ENCODE measurements at regions not wholly inside any gene's neighbourhood (a gene's known extent, or its start where the extent isn't known, plus 50 kb on each side); places are given as distances from the start of the nearest gene placed in this dataset.

GRCh38 chr17:15007147-15007553, 258.0 kb downstream of the PMP22 start:
- no peaks in the 10 kb centered on the region for H3K36me3 Mint-ChIP-seq (ENCODE audit: insufficient read depth, unreplicated experiment)
- no TSS peak for BruUV-seq (replicated peaks)
- intact Hi-C loops (cut with micrococcal nuclease; ENCODE audit: unreplicated experiment) = no loop called here
- Histone ChIP-seq H3K4me3 (ENCODE audit: low read depth, low read length) (no peak overlapping the region), H3K9me3 (no peaks in the 10 kb centered on the region), H3K36me3 (ENCODE audit: control insufficient read depth, insufficient read depth, low read length) (no peaks in the 10 kb centered on the region), H3K27me3 (replicated peaks; ENCODE audit: control insufficient read depth, insufficient read depth, low read length) (no peaks in the 10 kb centered on the region), H3K4me1 (no peaks in the 10 kb centered on the region)
- TF ChIP-seq, protein P1, sequence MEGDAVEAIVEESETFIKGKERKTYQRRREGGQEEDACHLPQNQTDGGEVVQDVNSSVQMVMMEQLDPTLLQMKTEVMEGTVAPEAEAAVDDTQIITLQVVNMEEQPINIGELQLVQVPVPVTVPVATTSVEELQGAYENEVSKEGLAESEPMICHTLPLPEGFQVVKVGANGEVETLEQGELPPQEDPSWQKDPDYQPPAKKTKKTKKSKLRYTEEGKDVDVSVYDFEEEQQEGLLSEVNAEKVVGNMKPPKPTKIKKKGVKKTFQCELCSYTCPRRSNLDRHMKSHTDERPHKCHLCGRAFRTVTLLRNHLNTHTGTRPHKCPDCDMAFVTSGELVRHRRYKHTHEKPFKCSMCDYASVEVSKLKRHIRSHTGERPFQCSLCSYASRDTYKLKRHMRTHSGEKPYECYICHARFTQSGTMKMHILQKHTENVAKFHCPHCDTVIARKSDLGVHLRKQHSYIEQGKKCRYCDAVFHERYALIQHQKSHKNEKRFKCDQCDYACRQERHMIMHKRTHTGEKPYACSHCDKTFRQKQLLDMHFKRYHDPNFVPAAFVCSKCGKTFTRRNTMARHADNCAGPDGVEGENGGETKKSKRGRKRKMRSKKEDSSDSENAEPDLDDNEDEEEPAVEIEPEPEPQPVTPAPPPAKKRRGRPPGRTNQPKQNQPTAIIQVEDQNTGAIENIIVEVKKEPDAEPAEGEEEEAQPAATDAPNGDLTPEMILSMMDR (IDR thresholded peaks at IDR 0.05; ENCODE audit: insufficient read depth in 1 of 2, low read depth in 1 of 2, low read length in 1 of 2, severe bottlenecking in 1 of 2, unreplicated experiment in 1 of 2) = no peak
- H3K4me3 Mint-ChIP-seq (ENCODE audit: unreplicated experiment) = no peak overlapping the region
- DNase-seq = no peak
- ChIA-PET CTCF (no interaction called here), POLR2A (no interaction called here)
- no peak overlapping the region for H3K27ac Mint-ChIP-seq (ENCODE audit: unreplicated experiment)
- no peaks in the 10 kb centered on the region for H3K4me1 Mint-ChIP-seq (ENCODE audit: low read depth, unreplicated experiment)
- H3K27me3 Mint-ChIP-seq (ENCODE audit: insufficient read depth, unreplicated experiment) = peaks cover 7% of the 10 kb centered on the region
- no peaks in the 10 kb centered on the region for H3K9me3 Mint-ChIP-seq (ENCODE audit: unreplicated experiment)

GRCh38 chr17:15006421-15007128, 258.6 kb downstream of the PMP22 start:
- intact Hi-C loops (cut with micrococcal nuclease; ENCODE audit: unreplicated experiment) = no loop called here
- H3K36me3 Mint-ChIP-seq (ENCODE audit: insufficient read depth, unreplicated experiment) = no peaks in the 10 kb centered on the region
- H3K4me3 ChIP-seq (ENCODE audit: low read depth, low read length) = no peak overlapping the region
- CTCF ChIA-PET = no interaction called here
- no peaks in the 10 kb centered on the region for H3K4me1 Mint-ChIP-seq (ENCODE audit: low read depth, unreplicated experiment)
- no TSS peak for BruUV-seq (replicated peaks)
- POLR2A ChIA-PET = no interaction called here
- no peak overlapping the region for H3K27ac Mint-ChIP-seq (ENCODE audit: unreplicated experiment)
- no peaks in the 10 kb centered on the region for H3K9me3 Mint-ChIP-seq (ENCODE audit: unreplicated experiment)
- H3K27me3 ChIP-seq (replicated peaks; ENCODE audit: control insufficient read depth, insufficient read depth, low read length) = no peaks in the 10 kb centered on the region
- no peaks in the 10 kb centered on the region for H3K4me1 ChIP-seq
- no peaks in the 10 kb centered on the region for H3K36me3 ChIP-seq (ENCODE audit: control insufficient read depth, insufficient read depth, low read length)
- TF ChIP-seq, protein P1 (IDR thresholded peaks at IDR 0.05; ENCODE audit: insufficient read depth in 1 of 2, low read depth in 1 of 2, low read length in 1 of 2, severe bottlenecking in 1 of 2, unreplicated experiment in 1 of 2) = no peak
- no peak for DNase-seq
- H3K27me3 Mint-ChIP-seq (ENCODE audit: insufficient read depth, unreplicated experiment) = peaks cover 7% of the 10 kb centered on the region
- H3K9me3 ChIP-seq = no peaks in the 10 kb centered on the region
- no peak overlapping the region for H3K4me3 Mint-ChIP-seq (ENCODE audit: unreplicated experiment)

DNA sequence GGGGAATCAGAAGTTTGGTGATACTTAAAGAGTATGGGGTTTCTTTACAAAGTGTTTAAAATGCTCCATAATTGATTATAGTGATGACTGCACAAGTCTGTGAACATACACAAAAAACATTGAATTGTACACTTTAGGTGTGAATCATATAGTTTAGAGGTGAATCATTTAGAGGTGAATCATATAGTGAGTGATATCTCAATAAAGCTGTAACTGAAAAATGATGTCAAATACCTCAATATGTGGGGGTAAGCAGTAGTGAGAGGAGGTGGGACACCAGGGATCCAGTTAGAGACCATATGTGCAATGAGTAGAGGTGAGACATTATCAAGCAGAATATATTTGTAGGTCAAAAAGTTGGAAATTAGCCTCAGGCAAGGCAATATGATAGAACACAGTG, 264.5 kb downstream of the PMP22 start:
- Mint-ChIP-seq H3K4me3 (ENCODE audit: unreplicated experiment) (no peak overlapping the region), H3K27ac (ENCODE audit: unreplicated experiment) (no peak overlapping the region), H3K27me3 (ENCODE audit: insufficient read depth, unreplicated experiment) (peaks cover 18% of the 10 kb centered on the region), H3K4me1 (ENCODE audit: low read depth, unreplicated experiment) (no peaks in the 10 kb centered on the region), H3K36me3 (ENCODE audit: insufficient read depth, unreplicated experiment) (no peaks in the 10 kb centered on the region), H3K9me3 (ENCODE audit: unreplicated experiment) (no peaks in the 10 kb centered on the region)
- H3K4me1 ChIP-seq = no peaks in the 10 kb centered on the region
- no peak for DNase-seq
- no peaks in the 10 kb centered on the region for H3K9me3 ChIP-seq
- no TSS peak for BruUV-seq (replicated peaks)
- intact Hi-C loops (cut with micrococcal nuclease; ENCODE audit: unreplicated experiment) = no loop called here
- no peaks in the 10 kb centered on the region for H3K27me3 ChIP-seq (replicated peaks; ENCODE audit: control insufficient read depth, insufficient read depth, low read length)
- H3K4me3 ChIP-seq (ENCODE audit: low read depth, low read length) = no peak overlapping the region
- CTCF ChIA-PET = no interaction called here
- no peaks in the 10 kb centered on the region for H3K36me3 ChIP-seq (ENCODE audit: control insufficient read depth, insufficient read depth, low read length)
- POLR2A ChIA-PET = no interaction called here
- TF ChIP-seq, protein P1 (IDR thresholded peaks at IDR 0.05; ENCODE audit: insufficient read depth in 1 of 2, low read depth in 1 of 2, low read length in 1 of 2, severe bottlenecking in 1 of 2, unreplicated experiment in 1 of 2) = no peak

All from Caco-2 (cell line).